Right kidney (tissue), 1 donor: ENCODE measurements at regions not wholly inside any gene's neighbourhood (a gene's known extent, or its start where the extent isn't known, plus 50 kb on each side); places are given as distances from the start of the nearest gene placed in this dataset.
"Not testable (repeated sequence)": the region's sequence is repeated elsewhere in the genome, so short reads cannot be mapped to it uniquely, and the experiment has no call there.

ENCODE experiments used
- DNase-seq: peaks from one replicate; pipeline ENCODE4 v3.0.0-alpha.2; 2016

DNA sequence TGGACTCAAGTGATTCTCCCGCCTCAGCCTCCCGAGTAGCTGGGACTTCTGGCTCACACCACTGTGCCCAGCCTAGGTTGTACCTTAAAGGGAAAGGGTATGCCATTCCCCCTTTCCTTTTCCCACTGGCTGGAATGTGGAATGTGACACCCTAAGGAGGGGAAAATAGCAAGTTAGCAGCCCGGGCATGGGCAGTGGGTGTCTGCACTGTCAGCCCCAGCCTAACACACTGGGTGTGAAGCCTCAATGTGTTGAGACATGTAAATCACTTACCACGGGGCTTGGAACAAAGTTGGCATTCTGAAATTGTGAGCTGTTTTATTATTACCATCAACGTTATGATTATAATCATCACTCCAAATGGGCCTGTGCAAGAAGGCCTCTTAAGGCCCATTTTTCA lies 80.8 kb upstream of the PTPN1 start:
- no peak for DNase-seq

- DNase-seq, result no peak
These were observed 79.1 kb upstream of the PTPN1 start for GRCh38 chr20:50431066-50431450.

GRCh38 chr20:50433001-50433761 lies 77.0 kb upstream of the PTPN1 start:
- DNase-seq, result no peak

- no peak for DNase-seq
These were observed 75.9 kb upstream of the PTPN1 start for GRCh38 chr20:50434321-50434652.

- no peak for DNase-seq
These were observed 75.4 kb upstream of the PTPN1 start for GRCh38 chr20:50434653-50435396.

- DNase-seq, result no peak
These were observed 74.7 kb upstream of the PTPN1 start for GRCh38 chr20:50435397-50436051.

- DNase-seq, result no peak
These were observed 74.0 kb upstream of the PTPN1 start for GRCh38 chr20:50436052-50436656.

DNA sequence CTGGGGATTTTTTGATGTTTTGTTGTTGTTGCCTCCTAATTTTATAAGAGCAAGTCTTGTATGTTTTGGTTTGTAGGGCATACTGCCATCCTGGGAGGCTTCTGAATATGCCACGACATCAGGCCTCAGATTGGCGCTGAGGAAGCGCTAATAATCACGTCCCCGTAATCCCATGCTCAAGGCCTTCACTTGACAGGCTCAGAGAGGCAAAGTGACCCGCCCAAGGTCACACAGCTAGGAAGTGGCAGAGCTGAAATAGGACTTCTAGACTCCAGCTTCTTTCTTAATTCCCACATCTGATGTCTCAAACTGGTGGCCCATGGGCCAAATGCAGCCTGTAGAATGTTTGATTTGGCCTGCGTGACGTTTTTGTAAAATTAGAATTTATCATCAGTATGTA lies 73.5 kb upstream of the PTPN1 start:
- DNase-seq, result no peak

DNA sequence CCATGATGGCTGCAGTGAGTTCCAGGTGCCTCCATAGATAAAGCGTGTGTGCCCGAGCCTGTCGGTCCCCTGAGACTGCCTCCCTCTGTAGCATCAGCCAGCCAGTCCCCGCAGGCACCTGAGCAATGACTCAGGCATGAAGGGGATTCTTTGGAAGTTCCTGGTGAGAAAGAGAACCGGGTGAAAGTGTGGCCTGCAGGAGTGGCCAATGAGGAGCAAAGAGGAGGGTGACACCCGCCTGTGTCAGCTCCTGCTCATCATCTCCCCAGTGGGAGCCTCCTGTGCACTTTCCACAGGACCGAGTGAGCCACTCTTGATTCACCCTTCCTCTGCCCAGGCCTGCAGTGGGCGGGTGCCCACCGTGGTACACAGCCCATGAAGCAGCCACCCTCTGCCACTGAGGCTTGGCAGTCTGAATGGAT lies 71.2 kb upstream of the PTPN1 start:
- DNase-seq, result no peak

DNA sequence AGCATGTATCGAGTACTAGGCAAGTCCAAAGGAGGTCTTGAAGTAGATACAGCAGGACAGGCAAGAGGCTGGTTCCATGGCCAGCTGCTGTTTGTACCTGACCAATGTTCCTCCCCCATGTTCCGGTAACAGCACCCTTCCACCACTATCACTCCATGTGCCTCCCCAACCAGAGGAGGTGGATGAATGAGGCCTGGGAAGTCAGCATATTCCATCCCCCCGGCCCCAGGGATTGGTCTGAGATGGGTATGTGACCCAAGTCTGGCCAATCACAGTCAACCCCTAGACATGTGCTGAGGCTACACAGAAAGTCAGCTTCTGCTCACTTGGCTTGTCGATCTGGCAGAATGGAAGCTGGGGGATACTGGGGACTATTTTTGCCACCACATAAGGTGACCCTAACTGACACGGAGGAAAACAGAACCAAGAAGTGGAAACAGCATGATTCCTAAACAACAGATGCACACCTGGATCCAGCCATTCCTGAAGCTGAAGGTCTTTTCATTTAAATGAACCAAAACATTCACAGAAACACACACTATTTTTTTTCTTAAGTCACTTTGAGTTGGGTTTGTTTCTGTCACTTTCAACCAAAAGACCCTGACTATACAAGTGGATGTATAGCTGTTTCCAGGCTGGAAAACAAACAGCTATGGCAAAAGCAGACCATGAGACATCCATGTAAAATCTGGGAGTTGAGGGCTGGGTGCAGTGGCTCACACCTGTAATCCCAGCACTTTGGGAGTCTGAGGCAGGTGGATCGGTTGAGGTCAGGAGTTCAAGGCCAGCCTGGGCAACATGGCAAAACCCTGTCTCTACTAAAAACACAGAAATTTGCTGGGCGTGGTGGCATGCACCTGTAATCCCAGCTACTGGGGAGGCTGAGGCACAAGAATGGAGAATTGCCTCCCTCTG lies 70.4 kb upstream of the PTPN1 start:
- no peak for DNase-seq

DNA sequence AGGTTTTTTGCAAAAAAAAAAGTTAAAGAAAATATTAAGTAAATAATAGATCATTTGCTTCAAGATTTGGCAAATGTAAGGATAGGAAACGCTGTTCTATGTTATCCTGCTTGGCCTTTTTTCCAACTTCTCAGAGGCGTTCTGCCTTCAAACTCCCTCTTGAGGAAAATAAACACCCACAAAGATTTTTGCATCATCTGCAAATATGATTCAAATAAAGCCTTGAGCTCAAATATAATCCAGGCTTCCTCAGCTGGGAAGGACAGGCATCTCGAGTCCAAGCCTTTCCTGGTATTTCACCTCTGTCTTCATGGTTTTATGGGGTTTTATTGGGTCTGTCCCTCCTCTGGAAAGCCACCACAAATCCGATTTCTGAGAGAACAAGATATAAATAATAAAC lies 67.7 kb upstream of the PTPN1 start:
- DNase-seq, result no peak

GRCh38 chr20:50445354-50446151 lies 64.6 kb upstream of the PTPN1 start:
- DNase-seq, result no peak

DNA sequence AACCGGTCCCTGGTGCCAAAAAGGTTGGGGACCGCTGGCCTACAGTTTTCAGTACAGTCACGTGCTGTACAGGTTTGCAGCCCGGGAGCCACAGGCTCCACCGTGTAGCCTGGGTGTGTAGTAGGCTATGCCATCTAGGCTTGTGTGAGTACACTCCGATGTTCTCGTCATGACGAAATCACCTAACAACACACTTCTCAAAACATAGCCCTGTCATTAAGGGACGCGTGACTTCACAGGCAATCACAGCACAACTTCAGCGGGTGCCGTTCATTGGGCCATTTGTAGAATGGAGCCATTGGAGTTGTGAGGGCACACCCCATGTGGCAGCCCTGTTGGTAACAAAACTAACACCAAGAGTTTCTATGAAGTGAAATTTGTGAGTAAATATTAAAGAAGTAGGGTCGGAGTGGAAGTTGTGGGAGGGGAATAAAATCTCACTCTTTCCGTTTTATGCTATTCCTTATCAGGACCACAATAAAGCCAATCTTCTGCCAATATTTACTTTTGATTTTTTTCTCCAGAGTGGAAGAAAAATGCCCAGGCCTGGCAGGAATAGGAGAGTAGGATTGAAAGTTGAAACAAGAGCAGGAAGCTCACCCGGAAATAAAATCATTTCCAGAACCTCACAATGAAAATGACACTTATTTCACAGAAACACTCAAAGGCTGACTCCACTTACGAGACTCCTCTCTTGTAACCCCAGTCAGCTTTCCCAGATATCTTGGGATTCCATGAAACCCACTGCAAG lies 63.7 kb upstream of the PTPN1 start:
- DNase-seq, result no peak

DNA sequence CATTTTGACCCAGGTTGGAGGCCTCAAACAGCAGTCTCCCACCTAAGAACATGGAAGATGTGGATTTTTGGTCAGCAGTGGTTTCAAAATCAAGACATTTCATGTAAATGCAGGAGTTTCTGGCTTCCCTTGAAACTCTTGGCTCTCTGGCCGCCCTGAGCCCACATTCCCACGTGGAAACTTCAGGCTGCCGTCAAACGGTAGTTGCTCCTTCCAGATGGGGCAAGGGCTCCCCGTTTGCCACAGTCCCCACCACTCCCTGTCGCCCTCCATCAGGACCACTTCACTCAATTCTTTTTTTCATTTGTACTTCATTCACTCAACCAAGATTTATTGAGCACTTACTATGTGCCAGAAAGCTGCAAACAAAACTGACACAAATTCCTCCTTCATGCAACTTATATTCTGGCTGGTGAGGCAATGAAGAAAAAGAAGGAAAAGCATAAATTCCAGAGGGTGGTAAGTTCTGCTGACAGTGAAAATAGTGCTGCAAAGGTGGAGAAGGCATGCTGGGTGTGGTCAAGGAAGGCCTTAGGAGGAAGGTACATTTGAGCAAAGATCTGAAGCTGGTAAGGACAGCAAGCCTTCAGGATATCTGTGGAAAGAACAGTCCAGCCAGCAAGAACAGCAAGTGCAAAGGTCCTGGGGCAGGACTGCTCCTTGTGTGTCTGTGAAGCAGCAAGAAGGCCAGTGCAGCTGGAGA lies 62.9 kb upstream of the PTPN1 start:
- no peak for DNase-seq

GRCh38 chr20:50447817-50448216 lies 62.4 kb upstream of the PTPN1 start:
- no peak for DNase-seq

- DNase-seq, result not testable (repeated sequence)
These were observed 61.4 kb upstream of the PTPN1 start for GRCh38 chr20:50448625-50449403.

- DNase-seq, result no peak
These were observed 60.3 kb upstream of the PTPN1 start for GRCh38 chr20:50449738-50450492.

DNA sequence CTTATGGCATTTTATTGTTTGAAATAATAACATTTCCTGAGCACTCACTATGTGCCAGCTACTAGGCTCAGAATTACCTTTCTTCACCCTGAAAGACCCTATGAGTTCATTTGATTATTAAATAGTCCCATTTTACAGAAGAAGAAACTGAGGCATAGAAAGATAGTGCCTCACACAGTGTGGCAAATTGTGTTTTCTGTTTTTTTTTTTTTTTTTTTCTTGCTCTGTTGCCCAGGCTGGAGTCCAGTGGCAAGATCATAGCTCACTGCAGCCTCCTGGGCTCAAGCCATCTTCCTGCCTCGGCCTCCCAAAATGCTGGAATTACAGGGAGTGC lies 59.7 kb upstream of the PTPN1 start:
- no peak for DNase-seq
